Vagina (tissue), 2 donors: ENCODE measurements at regions not wholly inside any gene's neighbourhood (a gene's known extent, or its start where the extent isn't known, plus 50 kb on each side); places are given as distances from the start of the nearest gene placed in this dataset.

Experiments
- POLR2A ChIP-seq, 2 donors: fragments of 450-650 bp; IDR thresholded peaks; one replicate each; pipeline ENCODE4 v1.6.1; 2017; ENCODE audit warnings: antibody characterized with exemption in 2 of 2, mild to moderate bottlenecking in 2 of 2, moderate library complexity in 2 of 2
- TF ChIP-seq, protein P1 (sequence below), 3 experiments: fragments of 450-650 bp in 2 of 3; fragments of 200-600 bp in 1 of 3; sonication (generic) in 1 of 3; IDR thresholded peaks; one replicate each; pipeline ENCODE4 v1.5.1; 2017 to 2019; ENCODE audit warnings: antibody characterized with exemption in 3 of 3, mild to moderate bottlenecking in 2 of 3, moderate library complexity in 2 of 3

DNA sequence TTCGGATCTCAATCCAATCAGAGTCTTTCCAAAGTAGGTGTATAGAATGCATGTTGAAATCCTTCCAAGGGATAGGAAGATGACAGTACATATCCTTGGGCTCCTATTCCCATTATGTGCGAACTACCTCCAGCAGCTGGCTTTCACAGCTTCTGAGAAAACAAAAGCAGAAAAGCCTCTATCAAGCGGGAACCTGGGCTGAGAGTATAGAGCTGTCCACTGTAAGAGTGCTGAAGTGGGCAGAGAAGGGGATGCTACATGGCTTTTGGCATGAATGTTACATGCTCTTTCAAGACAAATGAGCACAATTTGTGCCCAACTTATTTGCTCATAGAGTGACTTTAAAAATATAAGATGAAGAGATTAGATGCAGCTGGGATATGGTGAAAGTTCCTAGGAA is 993.5 kb downstream of the CDH8 start:
- TF ChIP-seq POLR2A (IDR thresholded peaks at IDR 0.05): no peak
- TF ChIP-seq, protein P1, sequence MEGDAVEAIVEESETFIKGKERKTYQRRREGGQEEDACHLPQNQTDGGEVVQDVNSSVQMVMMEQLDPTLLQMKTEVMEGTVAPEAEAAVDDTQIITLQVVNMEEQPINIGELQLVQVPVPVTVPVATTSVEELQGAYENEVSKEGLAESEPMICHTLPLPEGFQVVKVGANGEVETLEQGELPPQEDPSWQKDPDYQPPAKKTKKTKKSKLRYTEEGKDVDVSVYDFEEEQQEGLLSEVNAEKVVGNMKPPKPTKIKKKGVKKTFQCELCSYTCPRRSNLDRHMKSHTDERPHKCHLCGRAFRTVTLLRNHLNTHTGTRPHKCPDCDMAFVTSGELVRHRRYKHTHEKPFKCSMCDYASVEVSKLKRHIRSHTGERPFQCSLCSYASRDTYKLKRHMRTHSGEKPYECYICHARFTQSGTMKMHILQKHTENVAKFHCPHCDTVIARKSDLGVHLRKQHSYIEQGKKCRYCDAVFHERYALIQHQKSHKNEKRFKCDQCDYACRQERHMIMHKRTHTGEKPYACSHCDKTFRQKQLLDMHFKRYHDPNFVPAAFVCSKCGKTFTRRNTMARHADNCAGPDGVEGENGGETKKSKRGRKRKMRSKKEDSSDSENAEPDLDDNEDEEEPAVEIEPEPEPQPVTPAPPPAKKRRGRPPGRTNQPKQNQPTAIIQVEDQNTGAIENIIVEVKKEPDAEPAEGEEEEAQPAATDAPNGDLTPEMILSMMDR (IDR thresholded peaks at IDR 0.05): no peak
